ENCODE measurements at regions not wholly inside any gene's neighbourhood (a gene's known extent, or its start where the extent isn't known, plus 50 kb on each side); places are given as distances from the start of the nearest gene placed in this dataset.

DNA sequence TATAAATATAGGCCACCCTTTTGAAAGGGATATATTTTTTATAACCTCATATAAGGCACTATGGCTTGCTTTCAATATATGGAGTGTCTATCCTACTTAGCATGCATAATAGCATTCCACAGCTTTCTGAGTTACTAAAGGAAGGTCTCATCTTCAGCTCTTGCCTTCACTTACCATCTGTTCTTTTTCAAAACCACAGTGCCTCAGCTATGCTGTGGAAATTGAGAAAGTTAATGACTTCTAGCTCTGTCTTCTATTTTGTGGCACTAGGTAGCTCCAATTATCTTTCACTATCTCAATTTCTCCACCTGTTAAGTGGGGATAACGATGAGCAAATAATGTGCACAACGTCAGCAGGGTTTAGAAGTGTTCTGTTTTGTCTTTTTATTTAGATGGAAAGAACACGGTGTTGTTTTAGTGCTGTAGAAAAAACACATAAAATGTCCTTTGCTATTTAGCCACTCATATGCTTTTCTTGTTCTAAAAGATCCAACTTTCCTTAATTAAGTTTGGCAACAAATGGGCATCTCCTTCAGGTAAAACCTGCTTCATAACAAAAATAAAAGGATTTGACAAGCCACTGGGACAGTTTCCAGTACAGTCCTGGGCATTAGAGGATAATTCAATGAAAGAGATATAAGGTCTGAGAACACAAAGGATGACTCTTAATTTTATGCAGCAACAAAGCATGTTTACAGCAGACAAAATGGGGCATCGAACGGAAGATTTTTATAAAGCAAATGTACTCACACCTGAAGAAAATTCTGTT is 462.0 kb upstream of the SYT1 start:
- Mint-ChIP-seq H3K27ac (no peak overlapping the region), H3K4me3 (no peak overlapping the region), H3K36me3 (no peaks in the 10 kb centered on the region), H3K4me1 (no peaks in the 10 kb centered on the region), H3K9me3 (peaks cover 0 to 8% (median 3%) of the 10 kb centered on the region in 5 donors), H3K27me3 (no peaks in the 10 kb centered on the region)
- H3K27ac ChIP-seq (ENCODE audit: low read depth, low read length): no peak overlapping the region
- ChIA-PET POLR2A (no interaction called here), CTCF (no interaction called here)
- H3K36me3 ChIP-seq (ENCODE audit: insufficient read depth, low read length): no peaks in the 10 kb centered on the region
- no peak for DNase-seq
- H3K4me3 ChIP-seq (ENCODE audit: low read length): no peak overlapping the region
- H3K4me1 ChIP-seq (ENCODE audit: insufficient read depth, low read length): no peaks in the 10 kb centered on the region
- H3K9me3 ChIP-seq (ENCODE audit: low read length): no peaks in the 10 kb centered on the region
- H3K27me3 ChIP-seq (ENCODE audit: insufficient read depth, low read length, poor library complexity, severe bottlenecking): no peaks in the 10 kb centered on the region

DNA sequence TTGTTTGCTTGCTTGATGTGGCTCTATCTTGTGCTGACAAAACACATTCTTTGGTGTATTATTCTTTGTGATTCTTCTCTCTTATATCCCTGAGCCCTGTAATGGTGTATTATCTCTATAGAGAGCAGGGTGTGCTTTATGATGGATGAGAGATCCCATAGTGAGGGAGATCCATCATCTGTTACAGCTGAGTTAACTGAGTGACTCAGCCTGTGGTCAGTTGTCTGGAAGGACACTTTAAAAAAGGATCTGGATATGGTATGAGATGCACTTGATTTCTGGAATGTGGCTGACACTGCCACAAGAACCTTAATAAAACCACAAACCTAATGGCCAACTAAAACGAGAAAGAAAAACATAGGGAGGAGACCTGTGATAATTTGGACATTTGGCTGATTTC is 461.4 kb upstream of the SYT1 start:
- H3K27ac ChIP-seq (ENCODE audit: low read depth, low read length): no peak overlapping the region
- Mint-ChIP-seq H3K36me3 (no peaks in the 10 kb centered on the region), H3K4me1 (no peaks in the 10 kb centered on the region), H3K4me3 (no peak overlapping the region), H3K9me3 (peaks cover 0 to 5% (median 0%) of the 10 kb centered on the region in 5 donors), H3K27me3 (no peaks in the 10 kb centered on the region), H3K27ac (no peak overlapping the region)
- no peaks in the 10 kb centered on the region for H3K27me3 ChIP-seq (ENCODE audit: insufficient read depth, low read length, poor library complexity, severe bottlenecking)
- DNase-seq: no peak
- ChIA-PET CTCF (no interaction called here), POLR2A (no interaction called here)
- H3K4me3 ChIP-seq (ENCODE audit: low read length): no peak overlapping the region
- H3K9me3 ChIP-seq (ENCODE audit: low read length): no peaks in the 10 kb centered on the region
- H3K4me1 ChIP-seq (ENCODE audit: insufficient read depth, low read length): no peaks in the 10 kb centered on the region
- no peaks in the 10 kb centered on the region for H3K36me3 ChIP-seq (ENCODE audit: insufficient read depth, low read length)

DNA sequence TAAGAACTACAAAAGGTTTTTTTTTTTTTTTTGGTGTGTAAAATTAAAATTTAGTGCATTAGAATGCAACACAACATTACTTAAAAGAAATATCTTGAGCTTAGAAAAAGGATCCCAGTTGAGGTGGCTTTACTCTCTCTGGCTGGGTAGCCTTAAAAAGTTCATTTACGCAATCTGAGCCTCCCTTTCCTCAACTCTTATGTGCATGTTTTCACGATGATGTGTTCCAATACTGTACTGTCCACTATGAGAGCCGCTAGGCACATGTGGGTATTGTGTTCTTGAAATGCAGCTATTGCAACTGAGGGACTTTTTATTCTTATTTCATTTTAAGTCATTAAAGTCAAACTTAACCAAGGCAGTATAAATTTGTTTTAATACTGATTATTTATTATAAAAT is 460.9 kb upstream of the SYT1 start:
- H3K27ac ChIP-seq (ENCODE audit: low read depth, low read length): no peak overlapping the region
- Mint-ChIP-seq H3K27me3 (no peaks in the 10 kb centered on the region), H3K9me3 (peaks cover 0 to 6% (median 0%) of the 10 kb centered on the region in 5 donors), H3K4me3 (no peak overlapping the region), H3K36me3 (no peaks in the 10 kb centered on the region), H3K4me1 (no peaks in the 10 kb centered on the region), H3K27ac (no peak overlapping the region)
- H3K36me3 ChIP-seq (ENCODE audit: insufficient read depth, low read length): no peaks in the 10 kb centered on the region
- POLR2A ChIA-PET: interaction anchor here (0.7 kb wide), 1 partner anchor 22 kb away, joined by 6 read pairs; no protein-coding TSS in a partner anchor
- no peak overlapping the region for H3K4me3 ChIP-seq (ENCODE audit: low read length)
- no peaks in the 10 kb centered on the region for H3K4me1 ChIP-seq (ENCODE audit: insufficient read depth, low read length)
- H3K9me3 ChIP-seq (ENCODE audit: low read length): no peaks in the 10 kb centered on the region
- H3K27me3 ChIP-seq (ENCODE audit: insufficient read depth, low read length, poor library complexity, severe bottlenecking): no peaks in the 10 kb centered on the region
- no peak for DNase-seq
- CTCF ChIA-PET: no interaction called here

DNA sequence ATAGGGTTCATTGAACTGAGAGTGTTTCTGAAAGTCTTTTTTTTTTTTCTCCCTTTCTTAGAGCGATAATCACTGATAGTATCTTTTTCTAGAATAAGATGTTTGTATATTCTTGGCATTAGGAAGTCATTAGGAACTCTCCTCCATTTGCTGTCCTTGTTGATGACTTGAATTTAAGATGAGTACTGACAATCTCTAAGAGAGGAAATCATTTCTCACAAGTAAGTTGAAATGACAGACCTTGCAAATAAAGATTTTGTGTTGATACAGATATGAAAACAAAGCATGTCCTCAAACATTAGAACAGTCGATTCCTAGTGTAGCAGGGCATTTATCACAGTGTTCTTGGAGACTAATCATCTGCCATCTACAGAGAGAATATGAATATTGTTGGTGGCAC is 458.4 kb upstream of the SYT1 start:
- Histone ChIP-seq H3K36me3 (ENCODE audit: insufficient read depth, low read length) (no peaks in the 10 kb centered on the region), H3K27me3 (ENCODE audit: insufficient read depth, low read length, poor library complexity, severe bottlenecking) (no peaks in the 10 kb centered on the region), H3K4me1 (ENCODE audit: insufficient read depth, low read length) (no peaks in the 10 kb centered on the region), H3K4me3 (ENCODE audit: low read length) (no peak overlapping the region), H3K27ac (ENCODE audit: low read depth, low read length) (no peak overlapping the region), H3K9me3 (ENCODE audit: low read length) (no peaks in the 10 kb centered on the region)
- ChIA-PET POLR2A (no interaction called here), CTCF (no interaction called here)
- no peaks in the 10 kb centered on the region for H3K36me3 Mint-ChIP-seq
- H3K4me1 Mint-ChIP-seq: no peaks in the 10 kb centered on the region
- no peak overlapping the region for H3K27ac Mint-ChIP-seq
- no peaks in the 10 kb centered on the region for H3K27me3 Mint-ChIP-seq
- DNase-seq: no peak
- H3K9me3 Mint-ChIP-seq: peaks cover 3 to 8% (median 7%) of the 10 kb centered on the region in 5 donors
- no peak overlapping the region for H3K4me3 Mint-ChIP-seq

DNA sequence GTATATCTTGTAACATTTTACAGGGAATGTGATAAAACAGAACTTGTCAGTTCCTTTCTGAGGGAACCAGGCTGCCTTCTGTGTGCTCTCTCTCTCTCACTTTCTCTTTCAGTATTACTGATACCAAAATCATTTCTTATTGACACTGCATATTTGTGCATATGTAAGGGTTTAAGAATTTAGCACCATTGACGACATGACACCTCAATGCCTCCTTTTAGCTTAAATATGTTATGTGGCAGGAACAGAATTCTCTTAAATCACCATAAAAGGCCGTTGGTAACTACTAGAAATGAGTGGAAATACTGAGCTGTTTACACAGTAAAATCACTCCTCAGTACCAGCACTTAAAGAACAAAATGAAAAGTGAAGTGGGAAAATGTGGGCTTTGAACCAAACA is 457.7 kb upstream of the SYT1 start:
- Mint-ChIP-seq H3K9me3 (peaks cover 3 to 10% (median 7%) of the 10 kb centered on the region in 5 donors), H3K4me3 (no peak overlapping the region), H3K27me3 (no peaks in the 10 kb centered on the region), H3K36me3 (no peaks in the 10 kb centered on the region), H3K27ac (no peak overlapping the region), H3K4me1 (no peaks in the 10 kb centered on the region)
- Histone ChIP-seq H3K27ac (ENCODE audit: low read depth, low read length) (no peak overlapping the region), H3K4me3 (ENCODE audit: low read length) (no peak overlapping the region), H3K36me3 (ENCODE audit: insufficient read depth, low read length) (no peaks in the 10 kb centered on the region), H3K27me3 (ENCODE audit: insufficient read depth, low read length, poor library complexity, severe bottlenecking) (no peaks in the 10 kb centered on the region), H3K4me1 (ENCODE audit: insufficient read depth, low read length) (no peaks in the 10 kb centered on the region), H3K9me3 (ENCODE audit: low read length) (no peaks in the 10 kb centered on the region)
- no peak for DNase-seq
- POLR2A ChIA-PET: no interaction called here
- CTCF ChIA-PET: no interaction called here

DNA sequence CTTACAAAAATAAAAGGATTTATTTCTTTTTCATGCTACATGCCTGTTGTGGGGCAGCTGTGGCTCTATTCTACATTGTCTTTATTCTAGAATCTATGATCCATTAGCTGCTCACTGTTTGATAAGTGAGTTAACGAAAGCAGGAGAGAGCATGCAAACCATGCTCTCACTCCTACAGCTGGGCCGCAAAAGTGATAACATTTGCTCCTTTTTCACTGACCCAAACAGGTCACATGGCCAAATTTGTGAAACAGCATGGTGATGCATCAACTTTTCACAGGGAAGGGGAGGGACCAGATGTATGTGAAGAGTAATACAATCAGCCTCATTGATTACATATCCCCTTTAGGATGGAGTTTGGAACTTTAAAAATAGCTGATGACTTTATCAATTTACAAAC is 456.9 kb upstream of the SYT1 start:
- H3K36me3 ChIP-seq (ENCODE audit: insufficient read depth, low read length): no peaks in the 10 kb centered on the region
- H3K27me3 Mint-ChIP-seq: no peaks in the 10 kb centered on the region
- no peak overlapping the region for H3K27ac ChIP-seq (ENCODE audit: low read depth, low read length)
- H3K27me3 ChIP-seq (ENCODE audit: insufficient read depth, low read length, poor library complexity, severe bottlenecking): no peaks in the 10 kb centered on the region
- H3K9me3 ChIP-seq (ENCODE audit: low read length): no peaks in the 10 kb centered on the region
- peaks cover 3 to 12% (median 7%) of the 10 kb centered on the region in 5 donors for H3K9me3 Mint-ChIP-seq
- ChIA-PET CTCF (no interaction called here), POLR2A (no interaction called here)
- DNase-seq: no peak
- no peaks in the 10 kb centered on the region for H3K4me1 ChIP-seq (ENCODE audit: insufficient read depth, low read length)
- H3K27ac Mint-ChIP-seq: no peak overlapping the region
- no peaks in the 10 kb centered on the region for H3K4me1 Mint-ChIP-seq
- no peaks in the 10 kb centered on the region for H3K36me3 Mint-ChIP-seq
- no peak overlapping the region for H3K4me3 ChIP-seq (ENCODE audit: low read length)
- no peak overlapping the region for H3K4me3 Mint-ChIP-seq

DNA sequence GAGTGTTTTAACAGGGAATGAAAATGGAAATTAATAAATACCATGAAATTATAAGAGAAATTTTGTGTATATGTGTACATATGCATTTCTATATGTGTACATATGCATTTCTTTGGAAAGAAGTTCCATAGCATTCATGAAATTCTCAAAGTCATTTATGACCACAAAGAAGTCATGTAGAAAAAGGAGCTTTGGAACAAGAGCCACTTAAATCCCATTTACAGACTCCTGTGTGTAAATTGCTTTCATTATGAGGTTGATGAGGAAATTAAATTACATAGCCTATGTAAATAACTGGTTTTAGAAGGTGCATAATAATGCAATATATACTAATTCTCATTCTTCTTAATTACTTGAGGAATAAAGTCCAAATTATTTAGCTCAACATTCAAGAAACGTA is 450.5 kb upstream of the SYT1 start:
- Histone ChIP-seq H3K4me3 (ENCODE audit: low read length) (no peak overlapping the region), H3K9me3 (ENCODE audit: low read length) (no peaks in the 10 kb centered on the region), H3K27ac (ENCODE audit: low read depth, low read length) (no peak overlapping the region), H3K36me3 (ENCODE audit: insufficient read depth, low read length) (no peaks in the 10 kb centered on the region), H3K4me1 (ENCODE audit: insufficient read depth, low read length) (no peaks in the 10 kb centered on the region), H3K27me3 (ENCODE audit: insufficient read depth, low read length, poor library complexity, severe bottlenecking) (no peaks in the 10 kb centered on the region)
- CTCF ChIA-PET: no interaction called here
- no peaks in the 10 kb centered on the region for H3K27me3 Mint-ChIP-seq
- no peaks in the 10 kb centered on the region for H3K36me3 Mint-ChIP-seq
- H3K4me1 Mint-ChIP-seq: no peaks in the 10 kb centered on the region
- POLR2A ChIA-PET: no interaction called here
- no peak overlapping the region for H3K27ac Mint-ChIP-seq
- H3K4me3 Mint-ChIP-seq: no peak overlapping the region
- no peak for DNase-seq
- peaks cover 0 to 36% (median 6%) of the 10 kb centered on the region in 5 donors for H3K9me3 Mint-ChIP-seq

DNA sequence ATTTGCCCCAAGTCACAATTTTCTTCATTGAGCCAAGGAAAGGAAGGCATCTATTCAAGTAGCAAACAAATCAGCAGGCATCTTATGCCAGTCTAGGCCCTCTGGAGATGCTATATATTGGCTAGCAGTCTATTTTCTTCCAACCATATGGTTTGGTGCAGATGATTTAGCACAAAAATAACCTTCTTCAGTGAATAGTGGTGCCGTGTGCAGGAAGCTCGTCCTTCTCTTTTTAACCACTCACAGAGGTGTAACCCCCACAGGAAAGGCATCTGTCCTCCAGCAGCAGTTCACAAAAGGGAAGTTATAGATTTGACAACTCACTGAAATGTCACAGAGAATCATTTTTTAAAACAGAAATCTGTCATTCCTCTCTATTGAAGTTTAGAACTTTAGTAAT is 445.7 kb upstream of the SYT1 start:
- no peak overlapping the region for H3K4me3 Mint-ChIP-seq
- H3K36me3 Mint-ChIP-seq: no peaks in the 10 kb centered on the region
- H3K4me1 ChIP-seq (ENCODE audit: insufficient read depth, low read length): no peaks in the 10 kb centered on the region
- H3K36me3 ChIP-seq (ENCODE audit: insufficient read depth, low read length): no peaks in the 10 kb centered on the region
- H3K27me3 ChIP-seq (ENCODE audit: insufficient read depth, low read length, poor library complexity, severe bottlenecking): no peaks in the 10 kb centered on the region
- no peak for DNase-seq
- POLR2A ChIA-PET: no interaction called here
- no peaks in the 10 kb centered on the region for H3K27me3 Mint-ChIP-seq
- H3K27ac Mint-ChIP-seq: no peak overlapping the region
- no peak overlapping the region for H3K4me3 ChIP-seq (ENCODE audit: low read length)
- H3K9me3 ChIP-seq (ENCODE audit: low read length): no peaks in the 10 kb centered on the region
- CTCF ChIA-PET: no interaction called here
- peaks cover 2 to 30% (median 2%) of the 10 kb centered on the region in 5 donors for H3K9me3 Mint-ChIP-seq
- no peaks in the 10 kb centered on the region for H3K4me1 Mint-ChIP-seq
- H3K27ac ChIP-seq (ENCODE audit: low read depth, low read length): no peak overlapping the region

DNA sequence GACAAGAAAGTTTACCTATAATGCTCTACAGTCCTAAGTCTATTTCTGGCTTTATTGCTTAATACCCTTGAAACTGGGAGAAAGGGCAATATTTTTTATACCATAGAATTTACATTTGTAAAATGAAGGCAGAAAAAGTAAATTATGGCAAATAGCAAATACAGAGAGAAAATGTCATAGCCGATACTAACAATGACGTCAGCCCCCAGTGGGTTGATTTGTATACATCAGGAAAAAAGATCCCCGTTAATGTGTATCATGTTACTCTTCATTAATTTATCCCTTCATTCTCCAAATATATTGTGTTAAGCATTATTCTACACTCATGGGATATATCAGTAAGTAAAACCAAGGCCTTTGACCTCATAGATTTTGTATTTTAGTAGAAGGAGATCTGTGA is 445.1 kb upstream of the SYT1 start:
- ChIA-PET POLR2A (no interaction called here), CTCF (no interaction called here)
- H3K27me3 Mint-ChIP-seq: no peaks in the 10 kb centered on the region
- peaks cover 2 to 28% (median 2%) of the 10 kb centered on the region in 5 donors for H3K9me3 Mint-ChIP-seq
- H3K4me3 ChIP-seq (ENCODE audit: low read length): no peak overlapping the region
- H3K27ac ChIP-seq (ENCODE audit: low read depth, low read length): no peak overlapping the region
- H3K36me3 Mint-ChIP-seq: no peaks in the 10 kb centered on the region
- no peaks in the 10 kb centered on the region for H3K9me3 ChIP-seq (ENCODE audit: low read length)
- DNase-seq: no peak
- no peaks in the 10 kb centered on the region for H3K36me3 ChIP-seq (ENCODE audit: insufficient read depth, low read length)
- no peak overlapping the region for H3K27ac Mint-ChIP-seq
- no peak overlapping the region for H3K4me3 Mint-ChIP-seq
- H3K27me3 ChIP-seq (ENCODE audit: insufficient read depth, low read length, poor library complexity, severe bottlenecking): no peaks in the 10 kb centered on the region
- no peaks in the 10 kb centered on the region for H3K4me1 Mint-ChIP-seq
- no peaks in the 10 kb centered on the region for H3K4me1 ChIP-seq (ENCODE audit: insufficient read depth, low read length)

Measured in CD8-positive, alpha-beta memory T cell (primary cell).